ENCODE measurements at regions not wholly inside any gene's neighbourhood (a gene's known extent, or its start where the extent isn't known, plus 50 kb on each side); places are given as distances from the start of the nearest gene placed in this dataset.
"Not testable (repeated sequence)": the region's sequence is repeated elsewhere in the genome, so short reads cannot be mapped to it uniquely, and the experiment has no call there.

DNA sequence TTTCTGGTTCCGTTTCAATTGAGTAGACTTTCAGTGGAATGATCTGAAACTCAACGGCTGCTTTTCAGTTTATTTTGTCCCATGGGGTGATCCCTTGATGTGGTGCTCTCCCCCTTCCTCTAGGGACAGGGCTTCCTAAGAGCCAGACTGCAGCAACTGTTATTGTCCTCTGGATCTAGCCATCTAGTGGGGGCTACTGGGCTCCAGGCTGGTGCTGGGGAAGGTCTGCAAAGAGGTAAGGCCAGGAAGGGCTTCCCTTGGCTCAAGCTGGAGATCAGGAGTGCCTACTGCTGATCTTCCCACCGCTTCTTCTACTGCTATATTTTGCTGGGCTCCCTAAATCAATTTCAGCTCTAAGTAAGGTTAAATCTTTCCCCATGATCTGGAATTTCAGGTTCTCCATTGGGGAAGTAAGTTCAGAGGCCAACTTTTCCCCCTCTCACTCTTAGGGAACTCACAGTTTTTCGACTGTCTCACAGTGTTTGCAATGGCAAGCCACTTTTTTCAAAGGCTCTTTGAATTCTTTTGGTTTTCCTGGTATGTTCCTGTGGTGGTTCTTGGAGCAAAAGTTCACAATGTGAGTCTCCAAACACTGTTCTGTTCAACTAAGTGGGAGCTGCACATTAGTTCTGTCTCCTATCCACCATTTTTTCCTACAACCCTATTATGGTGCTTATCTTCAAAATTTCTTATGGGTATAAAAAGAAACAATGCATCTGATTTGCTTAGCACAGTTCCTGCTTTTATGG lies 286.2 kb upstream of the EXOC2 start:
- Histone ChIP-seq H3K27ac (ENCODE audit: low read depth, low read length) (no peak overlapping the region), H3K79me2 (ENCODE audit: insufficient read depth, low read length) (no peaks in the 10 kb centered on the region), H3K36me3 (ENCODE audit: control insufficient read depth in 1 of 2, insufficient read depth in 2 of 2, low read length in 2 of 2) (no peaks in the 10 kb centered on the region), H4K20me1 (ENCODE audit: insufficient read depth) (no peaks in the 10 kb centered on the region; the same call in 1 of the 2 replicates), H3K4me3 (replicated peaks in 1 of 2; ENCODE audit: low read depth in 1 of 2, low read length in 2 of 2) (no peak overlapping the region), H3K9ac (ENCODE audit: low read length) (no peak overlapping the region), H3K9me2 (ENCODE audit: insufficient read depth) (no peaks in the 10 kb centered on the region), H3K4me1 (ENCODE audit: control insufficient read depth in 1 of 2, insufficient read depth in 2 of 2, low read length in 2 of 2) (no peaks in the 10 kb centered on the region), H3K4me2 (ENCODE audit: low read length) (no peak overlapping the region), H2AFZ (ENCODE audit: low read depth, low read length, poor library complexity, severe bottlenecking) (no peak overlapping the region), H3K27me3 (ENCODE audit: insufficient read depth, low read length) (no peaks in the 10 kb centered on the region; the same call in 1 of the 2 replicates), H3K9me3 (ENCODE audit: control insufficient read depth in 1 of 2, insufficient read depth in 1 of 2, low read depth in 1 of 2, low read length in 2 of 2) (no peaks in the 10 kb centered on the region)
- no TSS peak for BruUV-seq (replicated peaks)
- no peak for ATAC-seq
- TF ChIP-seq, protein P1, sequence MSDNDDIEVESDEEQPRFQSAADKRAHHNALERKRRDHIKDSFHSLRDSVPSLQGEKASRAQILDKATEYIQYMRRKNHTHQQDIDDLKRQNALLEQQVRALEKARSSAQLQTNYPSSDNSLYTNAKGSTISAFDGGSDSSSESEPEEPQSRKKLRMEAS (IDR thresholded peaks at IDR 0.05), result no peak
- TF ChIP-seq ELF1 (IDR thresholded peaks at IDR 0.05; ENCODE audit: borderline replicate concordance, low read depth), result no peak
- TF ChIP-seq TCF7L2 (IDR thresholded peaks at IDR 0.05; ENCODE audit: borderline replicate concordance, extremely low read depth, insufficient read depth, insufficient read length), result no peak
- no peak for TF ChIP-seq FOSL1 (IDR thresholded peaks at IDR 0.05; ENCODE audit: low read depth)
- TF ChIP-seq SP1 (IDR thresholded peaks at IDR 0.05; ENCODE audit: low read depth), result no peak
- no peak for TF ChIP-seq SIN3A (IDR thresholded peaks at IDR 0.05; ENCODE audit: low read depth)
- TF ChIP-seq YY1 (IDR thresholded peaks at IDR 0.05; ENCODE audit: extremely low read depth, insufficient replicate concordance, low read depth, low read length), result no peak
- no peak for TF ChIP-seq CBX3 (IDR thresholded peaks at IDR 0.05; ENCODE audit: low read depth)
- TF ChIP-seq JUND (IDR thresholded peaks at IDR 0.05), result no peak
- TF ChIP-seq, protein P2, sequence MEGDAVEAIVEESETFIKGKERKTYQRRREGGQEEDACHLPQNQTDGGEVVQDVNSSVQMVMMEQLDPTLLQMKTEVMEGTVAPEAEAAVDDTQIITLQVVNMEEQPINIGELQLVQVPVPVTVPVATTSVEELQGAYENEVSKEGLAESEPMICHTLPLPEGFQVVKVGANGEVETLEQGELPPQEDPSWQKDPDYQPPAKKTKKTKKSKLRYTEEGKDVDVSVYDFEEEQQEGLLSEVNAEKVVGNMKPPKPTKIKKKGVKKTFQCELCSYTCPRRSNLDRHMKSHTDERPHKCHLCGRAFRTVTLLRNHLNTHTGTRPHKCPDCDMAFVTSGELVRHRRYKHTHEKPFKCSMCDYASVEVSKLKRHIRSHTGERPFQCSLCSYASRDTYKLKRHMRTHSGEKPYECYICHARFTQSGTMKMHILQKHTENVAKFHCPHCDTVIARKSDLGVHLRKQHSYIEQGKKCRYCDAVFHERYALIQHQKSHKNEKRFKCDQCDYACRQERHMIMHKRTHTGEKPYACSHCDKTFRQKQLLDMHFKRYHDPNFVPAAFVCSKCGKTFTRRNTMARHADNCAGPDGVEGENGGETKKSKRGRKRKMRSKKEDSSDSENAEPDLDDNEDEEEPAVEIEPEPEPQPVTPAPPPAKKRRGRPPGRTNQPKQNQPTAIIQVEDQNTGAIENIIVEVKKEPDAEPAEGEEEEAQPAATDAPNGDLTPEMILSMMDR (IDR thresholded peaks at IDR 0.05 in 2 of 3, conservative IDR thresholded peaks at IDR 0.05 in 1 of 3; ENCODE audit: borderline replicate concordance in 1 of 3, insufficient read depth in 1 of 3, low read depth in 2 of 3, low read length in 2 of 3), result no peak
- no peak for TF ChIP-seq ZNF274 (IDR thresholded peaks at IDR 0.05; ENCODE audit: low read depth, low read length)
- TF ChIP-seq RAD21 (IDR thresholded peaks at IDR 0.05; ENCODE audit: low read depth), result no peak
- TF ChIP-seq, protein P3, sequence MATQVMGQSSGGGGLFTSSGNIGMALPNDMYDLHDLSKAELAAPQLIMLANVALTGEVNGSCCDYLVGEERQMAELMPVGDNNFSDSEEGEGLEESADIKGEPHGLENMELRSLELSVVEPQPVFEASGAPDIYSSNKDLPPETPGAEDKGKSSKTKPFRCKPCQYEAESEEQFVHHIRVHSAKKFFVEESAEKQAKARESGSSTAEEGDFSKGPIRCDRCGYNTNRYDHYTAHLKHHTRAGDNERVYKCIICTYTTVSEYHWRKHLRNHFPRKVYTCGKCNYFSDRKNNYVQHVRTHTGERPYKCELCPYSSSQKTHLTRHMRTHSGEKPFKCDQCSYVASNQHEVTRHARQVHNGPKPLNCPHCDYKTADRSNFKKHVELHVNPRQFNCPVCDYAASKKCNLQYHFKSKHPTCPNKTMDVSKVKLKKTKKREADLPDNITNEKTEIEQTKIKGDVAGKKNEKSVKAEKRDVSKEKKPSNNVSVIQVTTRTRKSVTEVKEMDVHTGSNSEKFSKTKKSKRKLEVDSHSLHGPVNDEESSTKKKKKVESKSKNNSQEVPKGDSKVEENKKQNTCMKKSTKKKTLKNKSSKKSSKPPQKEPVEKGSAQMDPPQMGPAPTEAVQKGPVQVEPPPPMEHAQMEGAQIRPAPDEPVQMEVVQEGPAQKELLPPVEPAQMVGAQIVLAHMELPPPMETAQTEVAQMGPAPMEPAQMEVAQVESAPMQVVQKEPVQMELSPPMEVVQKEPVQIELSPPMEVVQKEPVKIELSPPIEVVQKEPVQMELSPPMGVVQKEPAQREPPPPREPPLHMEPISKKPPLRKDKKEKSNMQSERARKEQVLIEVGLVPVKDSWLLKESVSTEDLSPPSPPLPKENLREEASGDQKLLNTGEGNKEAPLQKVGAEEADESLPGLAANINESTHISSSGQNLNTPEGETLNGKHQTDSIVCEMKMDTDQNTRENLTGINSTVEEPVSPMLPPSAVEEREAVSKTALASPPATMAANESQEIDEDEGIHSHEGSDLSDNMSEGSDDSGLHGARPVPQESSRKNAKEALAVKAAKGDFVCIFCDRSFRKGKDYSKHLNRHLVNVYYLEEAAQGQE (IDR thresholded peaks at IDR 0.05; ENCODE audit: low read depth), result no peak
- TF ChIP-seq POLR2AphosphoS5 (IDR thresholded peaks at IDR 0.05; ENCODE audit: low read depth, low read length), result no peak
- CTCF ChIA-PET, result no interaction called here
- DNase-seq (ENCODE audit: low read depth, low spot score), result no peak
- intact Hi-C loops (cut with micrococcal nuclease), result no loop called here
- POLR2A ChIA-PET, result no interaction called here
- RAD21 ChIA-PET (ENCODE audit: low non-redundant PET in 1 of 2, low total read pairs in 2 of 2, uncharacterized antibody in 2 of 2, unreplicated experiment in 2 of 2), result no interaction called here

DNA sequence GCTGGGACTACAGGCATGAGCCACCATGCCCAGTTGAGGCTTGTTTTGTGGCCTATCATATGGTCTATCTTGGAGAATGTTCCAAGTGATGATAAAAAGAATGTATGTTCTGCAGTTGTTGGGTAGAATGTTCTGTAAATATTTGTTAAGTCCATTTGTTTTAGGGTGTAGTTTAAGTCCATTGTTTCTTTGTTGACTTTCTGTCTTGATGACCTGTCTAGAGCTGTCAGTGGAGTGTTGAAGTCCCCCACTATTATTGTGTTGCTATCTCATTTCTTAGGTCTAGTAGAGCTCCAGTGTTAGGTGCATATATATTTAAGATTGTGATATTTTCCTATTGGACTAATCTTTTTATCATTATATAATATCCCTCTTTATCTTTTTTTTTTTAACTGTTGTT lies 284.3 kb upstream of the EXOC2 start:
- RAD21 ChIA-PET (ENCODE audit: low non-redundant PET in 1 of 2, low total read pairs in 2 of 2, uncharacterized antibody in 2 of 2, unreplicated experiment in 2 of 2), result not testable (repeated sequence)

More for the DNA sequence above, 284.3 kb upstream of the EXOC2 start:
- H3K9ac ChIP-seq (ENCODE audit: low read length); H3K4me3 ChIP-seq (replicated peaks in 1 of 2; ENCODE audit: low read depth in 1 of 2, low read length in 2 of 2); H3K4me1 ChIP-seq (ENCODE audit: control insufficient read depth in 1 of 2, insufficient read depth in 2 of 2, low read length in 2 of 2); H3K79me2 ChIP-seq (ENCODE audit: insufficient read depth, low read length); H3K9me3 ChIP-seq (ENCODE audit: control insufficient read depth in 1 of 2, insufficient read depth in 1 of 2, low read depth in 1 of 2, low read length in 2 of 2); H3K4me2 ChIP-seq (ENCODE audit: low read length); H3K27me3 ChIP-seq (ENCODE audit: insufficient read depth, low read length); H3K9me2 ChIP-seq (ENCODE audit: insufficient read depth); intact Hi-C loops (cut with micrococcal nuclease); H2AFZ ChIP-seq (ENCODE audit: low read depth, low read length, poor library complexity, severe bottlenecking); H3K27ac ChIP-seq (ENCODE audit: low read depth, low read length); ATAC-seq; H3K36me3 ChIP-seq (ENCODE audit: control insufficient read depth in 1 of 2, insufficient read depth in 2 of 2, low read length in 2 of 2); BruUV-seq (replicated peaks); DNase-seq (ENCODE audit: low read depth, low spot score); CTCF ChIA-PET; POLR2A ChIA-PET; H4K20me1 ChIP-seq (ENCODE audit: insufficient read depth): not testable (repeated sequence)
